PC-3 (cell line): ENCODE measurements at regions not wholly inside any gene's neighbourhood (a gene's known extent, or its start where the extent isn't known, plus 50 kb on each side); places are given as distances from the start of the nearest gene placed in this dataset.

Experiments
- ATAC-seq: fragments of 200-7000 bp; cut with Tn5 transposase; 2 replicates; pipeline ENCODE4 v1.9.1; 2020; ENCODE audit warnings: mild to moderate bottlenecking, moderate library complexity
- BruUV-seq: library from RNA; stranded (reverse); fragments of 400-500 nt; replicated peaks from 2 replicates; lab custom pipeline; 2021; lab: Mats Ljungman, UMichigan
- CTCF ChIA-PET: fragments of 300-600 bp; sonication (Branson Sonifier 250); formaldehyde crosslinking; loops from one replicate; lab custom pipeline; 2022; ENCODE audit warnings: antibody characterized with exemption; lab: Charles Lee
- POLR2A ChIA-PET: fragments of 300-600 bp; sonication (Branson Sonifier 250); formaldehyde crosslinking; loops from one replicate; lab custom pipeline; 2022; ENCODE audit warnings: antibody characterized with exemption; ENCODE audit not compliant: unreplicated experiment; lab: Charles Lee
- DNase-seq: peaks from one replicate; pipeline ENCODE4 v3.0.0-alpha.2; 2015
- H2AFZ ChIP-seq: fragments of 300-600 bp; sonication (generic); 2 replicates; pipeline ENCODE4 v1.6.0; 2016; ENCODE audit warnings: antibody characterized with exemption, low read length
- H3F3A ChIP-seq: fragments of 300-600 bp; sonication (generic); one replicate; pipeline ENCODE4 v1.6.0; 2017; ENCODE audit warnings: antibody characterized with exemption, low read length, control low read depth, mild to moderate bottlenecking; ENCODE audit not compliant: unreplicated experiment
- H3K27ac ChIP-seq: fragments of 300-600 bp; sonication (generic); 2 replicates; pipeline ENCODE4 v1.5.1; 2016; ENCODE audit warnings: mild to moderate bottlenecking, low read length
- H3K27me3 ChIP-seq: fragments of 300-600 bp; sonication (generic); 2 replicates; pipeline ENCODE4 v1.6.1; 2016; ENCODE audit warnings: low read length, mixed read lengths
- H3K36me3 ChIP-seq: fragments of 300-600 bp; sonication (generic); 2 replicates; pipeline ENCODE4 v1.6.1; 2016; ENCODE audit warnings: low read depth, mixed run types, low read length, mixed read lengths
- H3K4me1 ChIP-seq: fragments of 300-600 bp; sonication (generic); 2 replicates; pipeline ENCODE4 v1.5.1; 2016; ENCODE audit warnings: low read length; ENCODE audit not compliant: insufficient read depth
- H3K4me2 ChIP-seq: fragments of 300-600 bp; sonication (generic); 2 replicates; pipeline ENCODE4 v1.6.0; 2016; ENCODE audit warnings: low read length
- H3K4me3 ChIP-seq: fragments of 300-600 bp; sonication (generic); 2 replicates; pipeline ENCODE4 v1.5.1; 2016; ENCODE audit warnings: mild to moderate bottlenecking, low read length, mixed read lengths
- H3K79me2 ChIP-seq: fragments of 300-600 bp; sonication (generic); 2 replicates; pipeline ENCODE4 v1.6.1; 2017; ENCODE audit warnings: low read length, mixed read lengths
- H3K9ac ChIP-seq: fragments of 300-600 bp; sonication (generic); 2 replicates; pipeline ENCODE4 v1.6.0; 2016; ENCODE audit warnings: mild to moderate bottlenecking, low read length
- H3K9me2 ChIP-seq: fragments of 300-600 bp; sonication (generic); replicated peaks from 2 replicates; pipeline ENCODE4 v1.6.1; 2016; ENCODE audit warnings: mixed run types, low read length, mixed read lengths
- H3K9me3 ChIP-seq: fragments of 300-600 bp; sonication (generic); 2 replicates; pipeline ENCODE4 v1.6.1; 2016; ENCODE audit warnings: low read length, mixed read lengths
- H4K20me1 ChIP-seq: fragments of 300-600 bp; sonication (generic); 2 replicates; pipeline ENCODE4 v1.6.1; 2016; ENCODE audit warnings: low read length, mixed read lengths
- CTCF ChIP-seq: fragments of 300-600 bp; sonication (generic); conservative IDR thresholded peaks from 2 replicates; pipeline ENCODE4 v1.5.1; 2017; ENCODE audit warnings: antibody characterized with exemption, low read depth, mild to moderate bottlenecking, low read length
- EZH2 ChIP-seq: fragments of 300-600 bp; sonication (generic); IDR thresholded peaks from one replicate; pipeline ENCODE4 v1.6.1; 2017; ENCODE audit warnings: antibody characterized with exemption, mild to moderate bottlenecking, low read length; ENCODE audit not compliant: unreplicated experiment
- EZH2phosphoT487 ChIP-seq: fragments of 300-600 bp; sonication (generic); IDR thresholded peaks from 2 replicates; pipeline ENCODE4 v1.6.1; 2018; ENCODE audit warnings: mild to moderate bottlenecking, antibody characterized with exemption, low read length, borderline replicate concordance
- intact Hi-C: fragments of 100-400 bp; cut with micrococcal nuclease; formaldehyde crosslinking; loops from 2 replicates; pipeline ENCODE4 v1.9.0; 2023

GRCh38 chr9:2367970-2368369, 253.6 kb upstream of the VLDLR start:
- no peaks in the 10 kb centered on the region for H3K9me3 ChIP-seq
- no peak overlapping the region for H3K4me2 ChIP-seq
- H3K79me2 ChIP-seq, result no peaks in the 10 kb centered on the region
- no peaks in the 10 kb centered on the region for H3K36me3 ChIP-seq
- BruUV-seq, result no TSS peak
- TF ChIP-seq EZH2, result no peak
- TF ChIP-seq EZH2phosphoT487, result no peak
- TF ChIP-seq CTCF, result 0 out of 2 replicates have a peak, but pooled peaks have one; percentile 20
- ChIA-PET CTCF (no interaction called here), POLR2A (no interaction called here)
- no peak overlapping the region for H3K9ac ChIP-seq
- no peaks in the 10 kb centered on the region for H3F3A ChIP-seq
- no peaks in the 10 kb centered on the region for H3K4me1 ChIP-seq
- no peak overlapping the region for H3K27ac ChIP-seq
- no peak for DNase-seq
- H3K4me3 ChIP-seq, result no peak overlapping the region
- 0 out of 2 replicates have a peak, but pooled peaks cover 7% of the 10 kb centered on the region for H3K27me3 ChIP-seq
- intact Hi-C loops, result no loop called here
- no peaks in the 10 kb centered on the region for H4K20me1 ChIP-seq
- no peak for ATAC-seq
- no peaks in the 10 kb centered on the region for H3K9me2 ChIP-seq
- no peak overlapping the region for H2AFZ ChIP-seq

- Histone ChIP-seq H3K4me1 (no peaks in the 10 kb centered on the region), H3K9ac (no peak overlapping the region), H3K9me2 (no peaks in the 10 kb centered on the region), H3K27me3 (no peaks in the 10 kb centered on the region), H3K79me2 (no peaks in the 10 kb centered on the region), H3K36me3 (no peaks in the 10 kb centered on the region), H3K4me2 (no peak overlapping the region), H3K9me3 (no peaks in the 10 kb centered on the region), H3F3A (no peaks in the 10 kb centered on the region), H3K27ac (no peak overlapping the region), H4K20me1 (no peaks in the 10 kb centered on the region), H3K4me3 (no peak overlapping the region), H2AFZ (no peak overlapping the region)
- BruUV-seq, result no TSS peak
- POLR2A ChIA-PET, result no interaction called here
- no peak for DNase-seq
- intact Hi-C loops, result no loop called here
- no peak for ATAC-seq
- CTCF ChIA-PET, result no interaction called here
- TF ChIP-seq EZH2, result no peak
These were observed 247.9 kb upstream of the VLDLR start for GRCh38 chr9:2373648-2374047.

DNA sequence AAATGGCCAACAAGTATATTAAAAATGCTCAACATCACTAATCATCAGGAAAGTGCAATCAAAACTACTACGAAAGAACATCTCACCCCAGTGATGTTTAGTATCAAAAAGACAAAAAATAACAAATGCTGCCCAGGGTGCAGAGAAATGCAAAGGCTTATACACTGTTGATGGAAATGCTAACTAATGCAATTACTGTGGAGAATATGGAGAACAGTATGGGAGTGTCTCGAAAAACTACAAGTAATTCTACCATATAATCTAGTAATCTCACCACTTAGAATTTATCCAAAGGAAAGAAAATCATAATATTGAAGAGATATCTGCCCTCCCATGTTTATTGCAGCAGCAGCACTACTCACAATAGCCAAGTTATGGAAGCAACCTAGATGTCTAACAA, 246.5 kb upstream of the VLDLR start:
- H3K4me1 ChIP-seq, result no peaks in the 10 kb centered on the region
- no peaks in the 10 kb centered on the region for H3F3A ChIP-seq
- ChIA-PET POLR2A (interaction anchor here (0.6 kb wide), 1 partner anchor 17 kb away, joined by 3 read pairs; no protein-coding TSS in a partner anchor), CTCF (no interaction called here)
- ATAC-seq (no peak), DNase-seq (no peak)
- intact Hi-C loops, result no loop called here
- 0 out of 2 replicates have a peak, but pooled peaks cover 3% of the 10 kb centered on the region for H3K27me3 ChIP-seq
- H3K9me3 ChIP-seq, result no peaks in the 10 kb centered on the region
- no TSS peak for BruUV-seq
- H3K9me2 ChIP-seq, result no peaks in the 10 kb centered on the region
- no peak overlapping the region for H3K4me3 ChIP-seq
- H2AFZ ChIP-seq, result no peak overlapping the region
- no peaks in the 10 kb centered on the region for H3K79me2 ChIP-seq
- no peak overlapping the region for H3K9ac ChIP-seq
- H4K20me1 ChIP-seq, result no peaks in the 10 kb centered on the region
- no peak overlapping the region for H3K27ac ChIP-seq
- TF ChIP-seq EZH2phosphoT487, result no peak
- TF ChIP-seq CTCF, result no peak
- no peak for TF ChIP-seq EZH2
- no peak overlapping the region for H3K4me2 ChIP-seq
- no peaks in the 10 kb centered on the region for H3K36me3 ChIP-seq
